ENCODE measurements at regions not wholly inside any gene's neighbourhood (a gene's known extent, or its start where the extent isn't known, plus 50 kb on each side); places are given as distances from the start of the nearest gene placed in this dataset.
"Not testable (repeated sequence)": the region's sequence is repeated elsewhere in the genome, so short reads cannot be mapped to it uniquely, and the experiment has no call there.

DNA sequence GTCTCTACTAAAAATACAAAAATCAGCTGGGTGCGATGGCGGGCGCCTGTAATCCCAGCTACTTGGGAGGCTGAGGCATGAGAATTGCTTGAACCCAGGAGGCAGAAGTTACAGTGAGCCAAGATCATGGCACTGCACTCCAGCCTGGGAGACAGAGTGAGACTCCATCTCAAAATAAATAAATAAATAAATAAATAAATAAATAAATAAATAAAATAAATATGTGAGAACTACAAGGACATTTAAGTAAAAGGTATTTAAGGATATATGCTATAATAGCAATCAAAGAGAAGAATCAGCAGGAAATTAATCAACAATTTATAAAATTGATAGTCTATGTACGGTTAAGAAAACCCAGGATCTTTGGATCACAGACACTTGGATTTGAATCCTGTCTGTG lies 154.0 kb upstream of the MPDZ start:
- not testable (repeated sequence) for TF ChIP-seq POLR2A (IDR thresholded peaks at IDR 0.05)
- TF ChIP-seq, protein P1, sequence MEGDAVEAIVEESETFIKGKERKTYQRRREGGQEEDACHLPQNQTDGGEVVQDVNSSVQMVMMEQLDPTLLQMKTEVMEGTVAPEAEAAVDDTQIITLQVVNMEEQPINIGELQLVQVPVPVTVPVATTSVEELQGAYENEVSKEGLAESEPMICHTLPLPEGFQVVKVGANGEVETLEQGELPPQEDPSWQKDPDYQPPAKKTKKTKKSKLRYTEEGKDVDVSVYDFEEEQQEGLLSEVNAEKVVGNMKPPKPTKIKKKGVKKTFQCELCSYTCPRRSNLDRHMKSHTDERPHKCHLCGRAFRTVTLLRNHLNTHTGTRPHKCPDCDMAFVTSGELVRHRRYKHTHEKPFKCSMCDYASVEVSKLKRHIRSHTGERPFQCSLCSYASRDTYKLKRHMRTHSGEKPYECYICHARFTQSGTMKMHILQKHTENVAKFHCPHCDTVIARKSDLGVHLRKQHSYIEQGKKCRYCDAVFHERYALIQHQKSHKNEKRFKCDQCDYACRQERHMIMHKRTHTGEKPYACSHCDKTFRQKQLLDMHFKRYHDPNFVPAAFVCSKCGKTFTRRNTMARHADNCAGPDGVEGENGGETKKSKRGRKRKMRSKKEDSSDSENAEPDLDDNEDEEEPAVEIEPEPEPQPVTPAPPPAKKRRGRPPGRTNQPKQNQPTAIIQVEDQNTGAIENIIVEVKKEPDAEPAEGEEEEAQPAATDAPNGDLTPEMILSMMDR (IDR thresholded peaks at IDR 0.05): not testable (repeated sequence)

Data from uterus (tissue), 2 donors.